Ovary (tissue), 3 donors: ENCODE measurements at regions not wholly inside any gene's neighbourhood (a gene's known extent, or its start where the extent isn't known, plus 50 kb on each side); places are given as distances from the start of the nearest gene placed in this dataset.

Experiments used
- CTCF ChIP-seq, 3 donors: fragments of 450-650 bp in 2 of 3; fragments of 200-600 bp in 1 of 3; IDR thresholded peaks; one replicate each; pipeline versions ENCODE4 v1.5.1 to v1.8.0; 2016 to 2022; ENCODE audit warnings: antibody characterized with exemption in 3 of 3, mild to moderate bottlenecking in 1 of 3
- EP300 ChIP-seq: sonication (generic); formaldehyde crosslinking; IDR thresholded peaks from one replicate; pipeline ENCODE4 v1.6.1; 2017; ENCODE audit warnings: antibody characterized with exemption
- POLR2A ChIP-seq: fragments of 450-650 bp; IDR thresholded peaks from one replicate; pipeline ENCODE4 v1.6.1; 2017; ENCODE audit warnings: antibody characterized with exemption, mild to moderate bottlenecking, moderate library complexity
- donor health status: DM: no; HTN: no; CAD: no.

GRCh38 chr1:189646066-189646465, 831.6 kb downstream of the BRINP3 start:
- TF ChIP-seq CTCF (IDR thresholded peaks at IDR 0.05) (no peak), POLR2A (no peak), EP300 (no peak)
